OCI-LY1 (cell line): ENCODE measurements at regions not wholly inside any gene's neighbourhood (a gene's known extent, or its start where the extent isn't known, plus 50 kb on each side); places are given as distances from the start of the nearest gene placed in this dataset.

Experiments used
- EZH2 ChIP-seq: fragments of 200-600 bp; sonication (generic), shearing (Covaris generic); IDR thresholded peaks from 2 replicates; pipeline ENCODE4 v1.8.0; 2017; ENCODE audit warnings: borderline replicate concordance, mixed run types, mild to moderate bottlenecking, antibody characterized with exemption, low read length, moderate library complexity, mixed read lengths
- TF ChIP-seq, protein P1 (sequence below): fragments of 200-600 bp; sonication (generic), shearing (Covaris generic); IDR thresholded peaks from 2 replicates; pipeline ENCODE4 v1.5.1; 2017; ENCODE audit warnings: mild to moderate bottlenecking, antibody characterized with exemption, low read length, moderate library complexity, mixed read lengths

DNA sequence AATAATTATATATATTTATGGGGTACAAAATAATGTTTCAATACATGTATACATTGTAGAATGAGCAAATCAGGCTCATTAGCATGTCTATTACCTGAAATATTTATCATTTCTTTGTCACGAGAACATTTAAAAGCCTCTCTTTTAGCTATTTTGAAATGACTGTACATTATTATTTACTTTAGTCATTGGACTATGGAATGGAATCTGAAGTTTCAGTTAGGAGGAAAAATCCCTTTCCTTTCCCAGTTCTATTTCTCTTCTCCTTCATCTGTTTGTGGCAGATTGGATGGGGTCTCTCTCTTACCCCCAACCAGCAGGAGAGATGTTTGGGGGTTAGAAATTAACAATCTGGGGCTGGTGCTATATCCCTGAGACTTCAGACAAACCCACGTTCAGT is 292.5 kb upstream of the SFRP2 start:
- TF ChIP-seq, protein P1, sequence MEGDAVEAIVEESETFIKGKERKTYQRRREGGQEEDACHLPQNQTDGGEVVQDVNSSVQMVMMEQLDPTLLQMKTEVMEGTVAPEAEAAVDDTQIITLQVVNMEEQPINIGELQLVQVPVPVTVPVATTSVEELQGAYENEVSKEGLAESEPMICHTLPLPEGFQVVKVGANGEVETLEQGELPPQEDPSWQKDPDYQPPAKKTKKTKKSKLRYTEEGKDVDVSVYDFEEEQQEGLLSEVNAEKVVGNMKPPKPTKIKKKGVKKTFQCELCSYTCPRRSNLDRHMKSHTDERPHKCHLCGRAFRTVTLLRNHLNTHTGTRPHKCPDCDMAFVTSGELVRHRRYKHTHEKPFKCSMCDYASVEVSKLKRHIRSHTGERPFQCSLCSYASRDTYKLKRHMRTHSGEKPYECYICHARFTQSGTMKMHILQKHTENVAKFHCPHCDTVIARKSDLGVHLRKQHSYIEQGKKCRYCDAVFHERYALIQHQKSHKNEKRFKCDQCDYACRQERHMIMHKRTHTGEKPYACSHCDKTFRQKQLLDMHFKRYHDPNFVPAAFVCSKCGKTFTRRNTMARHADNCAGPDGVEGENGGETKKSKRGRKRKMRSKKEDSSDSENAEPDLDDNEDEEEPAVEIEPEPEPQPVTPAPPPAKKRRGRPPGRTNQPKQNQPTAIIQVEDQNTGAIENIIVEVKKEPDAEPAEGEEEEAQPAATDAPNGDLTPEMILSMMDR: no peak
- TF ChIP-seq EZH2: no peak
